Neural cell (in vitro differentiated cells): ENCODE measurements at regions not wholly inside any gene's neighbourhood (a gene's known extent, or its start where the extent isn't known, plus 50 kb on each side); places are given as distances from the start of the nearest gene placed in this dataset.

Source experiments
- EP300 ChIP-seq: fragments of 450-650 bp; conservative IDR thresholded peaks from 2 replicates; pipeline ENCODE4 v1.6.1; 2014; ENCODE audit warnings: antibody characterized with exemption, mild to moderate bottlenecking, moderate library complexity; ENCODE audit not compliant: poor library complexity, severe bottlenecking
- EZH2 ChIP-seq: fragments of 200-600, 300-800 bp; shearing (Covaris generic), sonication (generic); IDR thresholded peaks from 2 replicates; pipeline ENCODE4 v1.6.1; 2014; ENCODE audit warnings: antibody characterized with exemption, low read length, borderline replicate concordance, mild to moderate bottlenecking; ENCODE audit not compliant: insufficient read depth, poor library complexity, severe bottlenecking
- MXI1 ChIP-seq: fragments of 450-650 bp; conservative IDR thresholded peaks from 2 replicates; pipeline ENCODE4 v1.6.1; 2014; ENCODE audit warnings: antibody characterized with exemption, mild to moderate bottlenecking; ENCODE audit not compliant: poor library complexity, severe bottlenecking
- POLR2AphosphoS5 ChIP-seq: IDR thresholded peaks from 2 replicates; pipeline ENCODE4 v1.6.1; 2012
- RAD21 ChIP-seq: fragments of 450-650 bp; conservative IDR thresholded peaks from 2 replicates; pipeline ENCODE4 v1.6.1; 2014; ENCODE audit warnings: antibody characterized with exemption, mild to moderate bottlenecking, moderate library complexity
- SMC3 ChIP-seq: fragments of 450-650 bp; conservative IDR thresholded peaks from 2 replicates; pipeline ENCODE4 v1.6.1; 2014; ENCODE audit warnings: antibody characterized with exemption, mild to moderate bottlenecking, moderate library complexity; ENCODE audit not compliant: poor library complexity
- TAF1 ChIP-seq: IDR thresholded peaks from 2 replicates; pipeline ENCODE4 v1.6.1; 2012; ENCODE audit warnings: low read depth
- TF ChIP-seq, protein P1 (sequence below): fragments of 450-650 bp; IDR thresholded peaks from 2 replicates; pipeline ENCODE4 v1.5.1; 2014; ENCODE audit warnings: antibody characterized with exemption, mild to moderate bottlenecking, moderate library complexity; ENCODE audit not compliant: poor library complexity, severe bottlenecking
- TF ChIP-seq, protein P2 (sequence below): IDR thresholded peaks from 2 replicates; pipeline ENCODE4 v1.6.1; 2012; ENCODE audit warnings: borderline replicate concordance

DNA sequence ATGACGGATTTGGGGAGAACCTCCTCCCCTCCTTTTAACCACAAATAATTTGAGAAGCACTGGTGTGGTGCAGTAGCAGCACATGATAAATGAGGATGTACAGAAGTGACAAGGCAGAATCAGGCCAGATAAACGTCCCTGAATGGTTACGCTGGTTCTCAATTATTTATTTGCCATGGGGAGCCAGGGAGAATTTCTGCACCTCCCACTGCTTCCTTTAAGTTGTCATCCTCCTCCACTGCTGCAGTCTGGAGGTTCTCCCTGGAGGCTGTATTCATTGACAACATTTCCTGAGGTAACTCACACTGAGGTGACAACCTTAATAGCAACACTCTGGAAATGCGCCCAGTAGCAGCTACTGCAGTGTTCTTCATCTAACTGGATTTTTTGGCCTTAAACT is 308.9 kb upstream of the SLITRK1 start:
- TF ChIP-seq, protein P1, sequence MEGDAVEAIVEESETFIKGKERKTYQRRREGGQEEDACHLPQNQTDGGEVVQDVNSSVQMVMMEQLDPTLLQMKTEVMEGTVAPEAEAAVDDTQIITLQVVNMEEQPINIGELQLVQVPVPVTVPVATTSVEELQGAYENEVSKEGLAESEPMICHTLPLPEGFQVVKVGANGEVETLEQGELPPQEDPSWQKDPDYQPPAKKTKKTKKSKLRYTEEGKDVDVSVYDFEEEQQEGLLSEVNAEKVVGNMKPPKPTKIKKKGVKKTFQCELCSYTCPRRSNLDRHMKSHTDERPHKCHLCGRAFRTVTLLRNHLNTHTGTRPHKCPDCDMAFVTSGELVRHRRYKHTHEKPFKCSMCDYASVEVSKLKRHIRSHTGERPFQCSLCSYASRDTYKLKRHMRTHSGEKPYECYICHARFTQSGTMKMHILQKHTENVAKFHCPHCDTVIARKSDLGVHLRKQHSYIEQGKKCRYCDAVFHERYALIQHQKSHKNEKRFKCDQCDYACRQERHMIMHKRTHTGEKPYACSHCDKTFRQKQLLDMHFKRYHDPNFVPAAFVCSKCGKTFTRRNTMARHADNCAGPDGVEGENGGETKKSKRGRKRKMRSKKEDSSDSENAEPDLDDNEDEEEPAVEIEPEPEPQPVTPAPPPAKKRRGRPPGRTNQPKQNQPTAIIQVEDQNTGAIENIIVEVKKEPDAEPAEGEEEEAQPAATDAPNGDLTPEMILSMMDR = no peak
- peak; percentile 80 for TF ChIP-seq EP300
- TF ChIP-seq, protein P2, sequence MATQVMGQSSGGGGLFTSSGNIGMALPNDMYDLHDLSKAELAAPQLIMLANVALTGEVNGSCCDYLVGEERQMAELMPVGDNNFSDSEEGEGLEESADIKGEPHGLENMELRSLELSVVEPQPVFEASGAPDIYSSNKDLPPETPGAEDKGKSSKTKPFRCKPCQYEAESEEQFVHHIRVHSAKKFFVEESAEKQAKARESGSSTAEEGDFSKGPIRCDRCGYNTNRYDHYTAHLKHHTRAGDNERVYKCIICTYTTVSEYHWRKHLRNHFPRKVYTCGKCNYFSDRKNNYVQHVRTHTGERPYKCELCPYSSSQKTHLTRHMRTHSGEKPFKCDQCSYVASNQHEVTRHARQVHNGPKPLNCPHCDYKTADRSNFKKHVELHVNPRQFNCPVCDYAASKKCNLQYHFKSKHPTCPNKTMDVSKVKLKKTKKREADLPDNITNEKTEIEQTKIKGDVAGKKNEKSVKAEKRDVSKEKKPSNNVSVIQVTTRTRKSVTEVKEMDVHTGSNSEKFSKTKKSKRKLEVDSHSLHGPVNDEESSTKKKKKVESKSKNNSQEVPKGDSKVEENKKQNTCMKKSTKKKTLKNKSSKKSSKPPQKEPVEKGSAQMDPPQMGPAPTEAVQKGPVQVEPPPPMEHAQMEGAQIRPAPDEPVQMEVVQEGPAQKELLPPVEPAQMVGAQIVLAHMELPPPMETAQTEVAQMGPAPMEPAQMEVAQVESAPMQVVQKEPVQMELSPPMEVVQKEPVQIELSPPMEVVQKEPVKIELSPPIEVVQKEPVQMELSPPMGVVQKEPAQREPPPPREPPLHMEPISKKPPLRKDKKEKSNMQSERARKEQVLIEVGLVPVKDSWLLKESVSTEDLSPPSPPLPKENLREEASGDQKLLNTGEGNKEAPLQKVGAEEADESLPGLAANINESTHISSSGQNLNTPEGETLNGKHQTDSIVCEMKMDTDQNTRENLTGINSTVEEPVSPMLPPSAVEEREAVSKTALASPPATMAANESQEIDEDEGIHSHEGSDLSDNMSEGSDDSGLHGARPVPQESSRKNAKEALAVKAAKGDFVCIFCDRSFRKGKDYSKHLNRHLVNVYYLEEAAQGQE = peak; percentile 78
- TF ChIP-seq SMC3 = no peak
- no peak for TF ChIP-seq EZH2
- peak; percentile 82 for TF ChIP-seq POLR2AphosphoS5
- no peak for TF ChIP-seq TAF1
- TF ChIP-seq MXI1 = no peak
- TF ChIP-seq RAD21 = peak; percentile 11
